NT2/D1 (cell line): ENCODE measurements at regions not wholly inside any gene's neighbourhood (a gene's known extent, or its start where the extent isn't known, plus 50 kb on each side); places are given as distances from the start of the nearest gene placed in this dataset.

Experiments used
- DNase-seq: peaks from one replicate; pipeline ENCODE4 v3.0.0-alpha.2; 2011; ENCODE audit warnings: low read depth, low spot score
- H3K27me3 ChIP-seq: 2 replicates; pipeline ENCODE4 v1.6.0; 2011; ENCODE audit warnings: mild to moderate bottlenecking; ENCODE audit not compliant: insufficient read length, insufficient read depth
- H3K36me3 ChIP-seq: 2 replicates; pipeline ENCODE4 v1.6.1; 2011; ENCODE audit warnings: mild to moderate bottlenecking, low read length, mixed read lengths; ENCODE audit not compliant: insufficient read depth, insufficient read length
- H3K4me1 ChIP-seq: 2 replicates; pipeline ENCODE4 v1.5.1; 2011; ENCODE audit not compliant: insufficient read depth, insufficient read length
- H3K4me3 ChIP-seq: 2 replicates; pipeline ENCODE4 v1.5.1; 2011; ENCODE audit warnings: low read depth; ENCODE audit not compliant: insufficient read length
- H3K9ac ChIP-seq: 2 replicates; pipeline ENCODE4 v1.6.0; 2011; ENCODE audit warnings: low read depth; ENCODE audit not compliant: insufficient read length
- H3K9me3 ChIP-seq: 2 replicates; pipeline ENCODE4 v1.5.1; 2011; ENCODE audit warnings: mild to moderate bottlenecking, low read length; ENCODE audit not compliant: insufficient read depth
- SUZ12 ChIP-seq: IDR thresholded peaks from 2 replicates; pipeline ENCODE4 v1.6.1; 2011; ENCODE audit not compliant: insufficient read length, insufficient read depth; ENCODE audit errors: extremely low read depth
- YY1 ChIP-seq: IDR thresholded peaks from 2 replicates; pipeline ENCODE4 v1.6.1; 2011; ENCODE audit not compliant: insufficient read length, insufficient read depth
- ZNF274 ChIP-seq: IDR thresholded peaks from 2 replicates; pipeline ENCODE4 v1.6.1; 2011; ENCODE audit warnings: mild to moderate bottlenecking, low read depth, low read length

DNA sequence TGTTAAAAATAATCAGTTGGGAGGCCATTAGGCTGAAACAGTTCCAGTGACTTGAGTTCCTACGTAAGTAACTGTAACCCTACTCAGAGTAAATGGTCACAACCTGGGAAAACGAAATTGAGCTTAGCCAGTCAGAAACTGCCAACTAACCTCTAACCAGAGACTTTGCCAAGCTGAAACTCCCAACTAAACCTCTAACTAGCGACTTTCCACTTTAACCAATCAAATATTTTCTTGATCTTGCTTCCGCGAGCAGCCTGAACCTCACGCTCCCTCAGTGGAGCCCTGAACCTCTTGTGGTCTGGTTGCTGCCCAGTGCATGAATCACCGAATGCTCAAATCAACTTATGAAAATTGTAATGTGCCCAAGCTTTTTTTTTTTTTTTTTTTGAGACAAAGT is 156.2 kb downstream of the MED10 start:
- Histone ChIP-seq H3K36me3 (no peaks in the 10 kb centered on the region), H3K27me3 (no peaks in the 10 kb centered on the region), H3K9ac (no peak overlapping the region), H3K4me1 (no peaks in the 10 kb centered on the region), H3K9me3 (no peaks in the 10 kb centered on the region), H3K4me3 (no peak overlapping the region)
- no peak for DNase-seq
- TF ChIP-seq ZNF274 (no peak), SUZ12 (no peak), YY1 (no peak)

GRCh38 chr5:6221141-6221626 is 157.2 kb downstream of the MED10 start:
- no peak for DNase-seq
- no peaks in the 10 kb centered on the region for H3K9me3 ChIP-seq
- H3K27me3 ChIP-seq: no peaks in the 10 kb centered on the region
- H3K4me1 ChIP-seq: no peaks in the 10 kb centered on the region
- H3K9ac ChIP-seq: no peak overlapping the region
- H3K4me3 ChIP-seq: no peak overlapping the region
- TF ChIP-seq SUZ12 (no peak), ZNF274 (no peak), YY1 (no peak)
- H3K36me3 ChIP-seq: no peaks in the 10 kb centered on the region

- no peaks in the 10 kb centered on the region for H3K9me3 ChIP-seq
- H3K27me3 ChIP-seq: no peaks in the 10 kb centered on the region
- no peak overlapping the region for H3K9ac ChIP-seq
- no peak for TF ChIP-seq YY1
- TF ChIP-seq SUZ12: no peak
- TF ChIP-seq ZNF274: no peak
- no peaks in the 10 kb centered on the region for H3K4me1 ChIP-seq
- no peak for DNase-seq
- no peak overlapping the region for H3K4me3 ChIP-seq
- no peaks in the 10 kb centered on the region for H3K36me3 ChIP-seq
Measured at GRCh38 chr5:6220346-6221088, 157.8 kb downstream of the MED10 start.

- no peak for DNase-seq
- no peak overlapping the region for H3K4me3 ChIP-seq
- no peaks in the 10 kb centered on the region for H3K36me3 ChIP-seq
- H3K27me3 ChIP-seq: no peaks in the 10 kb centered on the region
- TF ChIP-seq YY1: no peak
- TF ChIP-seq ZNF274: no peak
- TF ChIP-seq SUZ12: no peak
- no peak overlapping the region for H3K9ac ChIP-seq
- H3K4me1 ChIP-seq: no peaks in the 10 kb centered on the region
- H3K9me3 ChIP-seq: no peaks in the 10 kb centered on the region
Measured at GRCh38 chr5:6218517-6218916, 159.8 kb downstream of the MED10 start.

DNA sequence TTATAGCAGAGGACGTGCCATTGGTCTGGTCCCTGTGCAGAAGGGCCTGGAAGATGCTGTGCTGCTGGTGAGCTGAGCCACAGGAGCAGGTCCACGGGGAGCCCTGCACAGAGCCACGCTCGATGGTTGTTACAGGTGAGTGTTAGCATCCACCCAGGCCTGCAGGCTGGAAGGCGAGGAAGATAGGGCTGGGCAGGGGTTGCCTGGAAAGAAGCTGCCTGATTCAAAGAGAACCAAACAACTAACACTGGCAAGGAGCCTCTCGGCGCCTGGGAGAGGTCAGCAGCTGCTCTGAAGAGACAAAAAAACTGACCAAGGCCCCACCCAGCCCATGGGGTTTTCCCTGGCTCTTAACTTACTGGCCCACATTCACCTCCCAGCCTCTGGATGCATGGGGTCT is 160.2 kb downstream of the MED10 start:
- H3K27me3 ChIP-seq: no peaks in the 10 kb centered on the region
- DNase-seq: no peak
- no peaks in the 10 kb centered on the region for H3K4me1 ChIP-seq
- no peaks in the 10 kb centered on the region for H3K36me3 ChIP-seq
- no peak overlapping the region for H3K4me3 ChIP-seq
- TF ChIP-seq SUZ12: no peak
- TF ChIP-seq YY1: no peak
- TF ChIP-seq ZNF274: no peak
- no peaks in the 10 kb centered on the region for H3K9me3 ChIP-seq
- H3K9ac ChIP-seq: no peak overlapping the region

DNA sequence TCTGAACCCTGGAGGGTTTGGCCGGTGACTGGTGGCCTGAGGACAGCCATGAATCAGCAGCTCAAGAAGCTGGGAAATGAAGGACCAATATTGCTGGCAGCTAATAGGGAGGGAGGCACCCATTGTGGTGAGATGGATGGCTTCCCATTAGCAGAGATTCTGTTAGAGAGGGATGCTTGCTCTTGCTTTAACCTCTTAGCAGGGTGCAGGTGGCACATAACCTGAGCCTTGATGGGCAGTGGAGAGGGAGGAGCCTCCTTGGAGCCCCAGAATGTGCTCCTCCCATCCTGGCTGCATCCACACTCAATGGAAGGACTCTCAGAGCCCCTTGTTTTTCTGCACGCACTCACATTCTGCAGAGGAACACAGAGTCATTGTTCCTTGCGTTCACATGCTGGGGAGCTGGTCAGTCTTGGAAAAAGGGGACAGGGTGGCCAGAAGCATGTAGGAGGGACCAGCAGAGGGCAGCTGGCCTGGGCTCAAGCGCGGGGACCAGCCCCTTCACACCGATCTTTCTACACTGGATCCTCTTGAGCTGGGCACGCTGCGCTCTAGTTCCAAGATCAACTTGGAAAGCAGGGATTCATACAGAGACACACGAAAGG is 161.8 kb downstream of the MED10 start:
- Histone ChIP-seq H3K4me1 (no peaks in the 10 kb centered on the region), H3K27me3 (no peaks in the 10 kb centered on the region), H3K9ac (no peak overlapping the region), H3K36me3 (no peaks in the 10 kb centered on the region), H3K4me3 (no peak overlapping the region), H3K9me3 (no peaks in the 10 kb centered on the region)
- TF ChIP-seq SUZ12: no peak
- no peak for TF ChIP-seq YY1
- no peak for TF ChIP-seq ZNF274
- no peak for DNase-seq

DNA sequence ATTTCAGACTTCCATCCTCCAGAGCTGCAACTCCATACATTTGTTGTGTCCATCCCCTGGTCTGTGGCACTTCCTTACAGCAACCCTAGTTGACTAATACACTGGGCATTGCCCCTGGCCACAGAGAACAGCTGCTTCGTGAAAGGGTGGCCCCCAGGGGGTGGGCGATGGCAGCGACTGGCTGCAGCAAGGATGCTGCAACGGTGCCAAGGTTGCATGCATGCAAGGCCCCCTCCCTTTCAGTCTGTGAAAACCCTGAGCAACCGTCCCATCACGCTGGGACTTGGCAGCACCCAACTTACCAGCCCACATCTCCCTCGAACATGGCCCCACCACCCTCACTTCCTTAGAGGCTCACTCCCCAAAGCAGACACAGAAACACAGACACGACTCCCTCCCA is 162.5 kb downstream of the MED10 start:
- no peak for DNase-seq
- TF ChIP-seq YY1 (no peak), ZNF274 (no peak), SUZ12 (no peak)
- no peaks in the 10 kb centered on the region for H3K27me3 ChIP-seq
- H3K4me3 ChIP-seq: no peak overlapping the region
- H3K9me3 ChIP-seq: no peaks in the 10 kb centered on the region
- H3K36me3 ChIP-seq: no peaks in the 10 kb centered on the region
- H3K4me1 ChIP-seq: no peaks in the 10 kb centered on the region
- no peak overlapping the region for H3K9ac ChIP-seq
